NCI-H1694 treated with DMSO at 0.1 percent for 48 hours (cell line): ENCODE measurements at regions not wholly inside any gene's neighbourhood (a gene's known extent, or its start where the extent isn't known, plus 50 kb on each side); places are given as distances from the start of the nearest gene placed in this dataset.
A peak's percentile ranks its signal among the peaks of the same experiment; 100 is the strongest.

Experiments
- DNase-seq: peaks from one replicate; lab custom pipeline; 2025; lab: John Stamatoyannopoulos, UW

DNA sequence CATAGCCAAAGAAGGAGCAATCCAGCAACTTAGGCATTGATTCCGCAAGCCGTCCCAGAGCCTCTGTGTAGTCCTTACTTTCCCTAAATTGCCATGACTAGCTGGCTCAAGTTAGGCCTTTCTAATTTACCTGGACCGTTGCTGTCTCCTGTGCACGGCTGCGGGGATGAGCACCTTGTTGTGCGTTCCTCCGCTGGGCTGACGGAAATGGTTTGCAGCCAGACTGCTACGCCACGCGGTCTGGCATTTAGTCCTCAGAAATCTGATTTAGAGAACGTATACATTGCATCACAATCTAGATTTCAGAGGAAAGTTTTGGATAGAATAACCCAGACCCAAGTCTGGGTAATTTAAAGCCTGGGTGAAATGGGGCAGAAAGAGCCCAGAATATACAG is 133.2 kb upstream of the ARHGAP5 start:
- no peak for DNase-seq

DNA sequence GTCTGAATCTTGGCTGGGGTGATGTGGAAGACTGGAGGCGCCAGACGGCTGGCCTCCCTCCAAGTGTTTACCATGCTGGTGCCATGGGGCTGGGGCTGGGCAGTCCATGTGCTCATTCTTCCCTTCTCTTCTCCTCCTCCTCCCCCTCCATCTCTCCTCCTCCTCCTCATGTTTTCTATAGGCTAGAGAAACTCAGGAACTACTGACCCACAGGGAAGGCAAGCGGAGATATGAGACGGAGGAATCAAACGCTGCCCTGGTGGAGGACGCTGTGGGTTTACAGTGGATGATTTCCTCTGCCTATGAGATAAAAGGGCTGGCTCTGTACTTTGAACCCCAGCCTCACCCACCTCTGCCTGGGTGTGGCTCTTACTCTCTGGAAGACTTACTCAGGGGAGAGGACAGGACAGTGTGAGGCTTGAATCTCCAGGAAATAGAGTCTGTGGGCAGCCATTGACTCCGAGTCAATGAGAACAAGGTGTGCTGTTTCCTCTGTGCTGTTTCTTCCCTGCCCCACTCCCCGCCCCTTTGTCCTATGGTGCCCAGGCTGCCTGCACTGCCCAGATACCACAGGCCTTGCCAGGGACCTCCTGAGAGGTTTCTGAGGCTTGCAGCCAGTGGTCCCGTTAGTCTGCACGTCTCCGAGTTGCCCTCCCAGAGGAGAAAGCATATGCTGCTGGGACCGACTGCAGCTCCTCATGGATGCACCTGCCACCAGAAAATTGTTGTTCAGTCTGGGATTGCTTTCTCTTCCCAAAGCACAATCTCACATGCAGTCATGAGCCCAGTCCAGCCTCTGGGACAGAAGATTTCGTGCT is 132.6 kb upstream of the ARHGAP5 start:
- peak; percentile 88 for DNase-seq

DNA sequence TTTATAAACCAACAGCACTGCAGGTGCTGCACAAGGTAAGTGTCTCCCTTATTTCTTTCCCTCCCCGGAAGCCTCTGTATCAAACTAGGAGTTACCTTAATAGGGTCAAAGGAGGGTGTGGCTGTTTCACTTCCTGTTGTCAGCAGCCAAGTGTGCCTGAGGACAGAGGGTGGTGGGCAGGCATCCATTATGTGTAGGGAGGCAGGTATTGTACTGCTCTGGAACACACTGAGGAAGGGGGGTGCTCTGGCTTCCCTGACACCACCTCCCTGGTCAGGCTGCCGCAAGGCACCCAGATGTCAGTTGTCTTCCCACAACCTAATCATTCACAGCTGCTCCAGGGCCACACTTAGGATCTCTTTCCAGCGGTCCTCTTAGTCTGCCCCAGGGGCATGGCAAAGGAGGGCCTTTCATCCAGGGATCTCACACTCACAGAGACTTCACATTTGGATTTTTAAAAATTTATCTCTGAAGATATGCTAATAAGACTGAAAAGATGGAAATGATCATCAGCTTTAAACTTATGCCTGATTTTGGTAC is 132.0 kb upstream of the ARHGAP5 start:
- DNase-seq, result peak; percentile 77

DNA sequence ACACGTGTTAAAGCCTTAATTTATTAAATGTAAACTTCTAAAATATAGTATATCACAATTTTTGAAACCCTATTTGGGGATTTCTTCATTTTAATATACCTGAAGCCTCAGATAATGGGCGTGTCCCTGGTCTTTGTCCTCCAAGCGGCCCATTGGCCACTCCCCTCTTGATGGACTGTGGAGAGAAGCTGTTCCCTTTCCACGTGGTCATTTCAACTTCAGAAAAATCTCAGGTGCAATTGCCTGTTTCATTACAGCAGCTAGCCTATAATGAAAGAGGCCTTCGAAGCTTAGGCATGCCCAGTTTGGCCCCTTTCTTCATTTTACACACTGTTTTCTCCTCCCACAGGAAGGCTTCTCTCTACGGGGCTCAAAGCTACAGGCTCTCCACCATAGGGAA is 131.4 kb upstream of the ARHGAP5 start:
- DNase-seq, result no peak

DNA sequence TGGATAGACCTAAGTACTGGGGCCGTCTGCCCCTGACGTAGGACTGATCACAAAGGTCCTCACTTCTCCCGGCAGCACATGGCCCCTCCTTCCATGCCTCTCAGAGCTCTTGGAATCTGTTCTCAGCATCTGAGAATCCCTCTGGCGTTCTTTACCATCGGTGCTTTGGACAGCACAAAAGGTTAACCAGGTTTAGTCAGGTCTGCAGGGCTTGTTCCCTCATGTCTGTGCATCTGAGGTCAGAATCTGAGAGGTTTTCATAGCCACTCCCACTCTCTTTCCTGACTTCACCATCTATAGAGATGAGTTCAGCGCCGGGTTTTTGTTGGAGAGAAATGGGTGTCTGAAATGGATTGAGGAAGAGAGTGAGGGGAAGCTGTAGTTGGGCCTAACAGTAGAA is 130.0 kb upstream of the ARHGAP5 start:
- no peak for DNase-seq

DNA sequence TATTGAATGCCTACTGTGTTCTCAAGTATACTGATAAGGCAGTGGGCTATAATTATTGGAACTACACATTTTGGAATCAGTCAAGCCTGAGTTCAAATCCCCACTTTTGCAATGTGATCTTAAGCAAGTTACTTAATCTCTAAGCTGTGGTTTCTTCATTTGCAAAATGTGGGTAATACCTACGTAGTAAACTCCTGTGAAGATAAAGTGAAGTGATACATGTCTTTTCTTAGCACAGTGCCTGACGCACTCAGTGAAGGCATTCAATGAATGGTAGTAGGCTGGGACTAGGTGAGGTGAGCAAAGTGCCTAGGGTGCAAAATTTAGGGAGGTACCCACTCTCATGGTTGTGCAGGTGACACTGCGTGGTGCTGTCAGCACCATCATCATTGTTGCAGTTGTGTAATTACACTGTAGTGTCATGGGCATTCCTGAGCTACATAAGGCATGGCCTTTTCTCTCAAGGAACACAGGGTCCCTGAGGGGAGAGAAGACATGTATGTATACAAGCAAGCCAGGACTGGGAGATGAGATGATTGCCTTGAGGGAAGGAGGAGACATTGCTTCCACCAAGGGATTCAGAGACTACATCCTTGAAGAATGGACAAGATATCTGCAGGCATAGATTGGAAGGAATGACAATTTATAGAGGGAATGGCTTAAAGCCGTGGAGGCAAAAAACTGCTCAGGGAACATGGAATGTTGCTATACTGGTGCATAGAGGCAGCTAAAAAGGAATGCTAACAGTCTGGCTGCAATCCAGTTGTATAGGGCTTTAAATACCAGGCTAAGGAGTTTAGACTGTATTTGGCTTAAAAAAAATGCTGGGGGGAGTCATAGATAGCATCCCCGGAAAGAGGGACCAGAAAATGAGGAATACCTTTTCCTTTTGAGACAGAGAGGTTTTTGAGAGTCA is 129.2 kb upstream of the ARHGAP5 start:
- no peak for DNase-seq

DNA sequence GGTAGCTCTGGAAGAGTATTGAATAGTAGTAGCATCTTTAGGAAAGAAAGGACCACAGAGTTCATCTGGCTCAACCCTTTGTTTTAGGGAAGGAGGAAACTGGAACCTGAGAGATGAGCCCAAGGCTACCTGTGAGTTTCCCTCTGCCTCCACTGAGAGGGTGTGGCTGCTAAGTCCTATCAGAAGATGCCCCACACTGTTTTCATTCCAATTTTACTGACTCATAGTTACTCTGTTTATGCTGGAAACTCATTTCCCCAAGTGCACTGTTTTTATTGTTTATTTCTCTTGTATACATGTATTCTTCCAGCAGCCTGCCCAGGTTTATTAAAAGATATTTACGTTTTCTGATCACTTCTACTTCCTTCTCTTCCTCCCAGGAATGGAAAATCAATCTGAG is 127.4 kb upstream of the ARHGAP5 start:
- no peak for DNase-seq

DNA sequence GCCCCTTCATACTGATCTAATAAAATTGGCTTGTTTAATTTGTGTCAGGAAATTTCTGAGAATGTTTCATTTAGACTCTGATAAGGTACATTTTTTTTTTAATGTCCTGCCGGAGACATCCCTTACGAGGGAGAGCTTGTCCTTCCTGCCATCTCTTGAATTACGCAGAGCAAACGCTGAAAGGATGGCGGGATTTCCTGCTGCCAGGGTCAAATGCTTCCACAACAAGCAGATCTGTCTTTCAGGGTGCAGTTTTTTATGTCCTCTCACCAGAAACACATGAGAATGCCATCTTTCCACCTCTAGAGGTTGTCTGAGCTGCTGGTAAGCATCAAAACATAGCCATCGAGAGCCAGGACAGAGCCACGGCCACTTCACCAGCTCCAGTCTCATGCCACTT is 126.8 kb upstream of the ARHGAP5 start:
- DNase-seq, result no peak

DNA sequence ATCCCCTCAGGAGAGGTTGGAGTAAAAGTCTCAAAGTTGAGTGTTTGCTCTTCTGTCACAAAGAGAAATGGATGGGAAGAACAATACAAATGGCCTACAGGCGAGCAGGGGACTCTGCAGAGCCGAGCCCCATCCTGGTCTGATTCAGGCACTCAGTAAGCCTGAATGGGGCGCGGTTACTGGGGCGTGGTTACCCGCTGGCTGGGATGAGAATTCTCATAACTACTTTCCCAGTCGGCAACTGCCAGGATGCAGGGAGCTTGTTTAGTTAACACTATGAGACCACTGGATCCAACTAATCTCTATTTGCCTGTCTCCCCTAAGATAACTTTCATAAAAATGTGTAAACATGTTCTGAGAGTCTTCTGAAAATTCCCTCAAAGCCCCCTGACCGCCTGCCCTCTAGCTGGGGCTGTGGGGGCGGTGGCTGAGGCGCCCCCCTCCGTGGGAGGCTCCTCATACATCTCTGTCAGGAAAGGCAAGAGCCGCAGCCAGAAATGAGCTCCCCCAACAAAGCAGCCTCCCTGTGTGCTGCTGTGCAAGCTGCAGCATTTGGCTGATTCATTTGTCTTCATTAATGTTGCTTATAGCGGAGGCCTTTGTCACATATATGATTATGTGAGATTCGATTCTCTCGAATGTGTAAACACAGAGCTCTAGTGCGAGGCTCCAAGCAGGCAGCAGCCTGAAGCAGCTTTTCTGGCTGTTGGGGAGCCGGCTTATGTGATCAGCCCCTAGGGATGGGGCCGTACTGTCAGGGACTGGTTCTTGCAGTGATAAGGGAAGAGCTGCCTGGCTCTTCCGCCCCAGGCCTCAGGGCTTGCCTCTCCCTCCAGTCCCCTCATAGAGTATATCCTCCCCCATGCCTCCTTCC is 126.1 kb upstream of the ARHGAP5 start:
- peak; percentile 83 for DNase-seq

DNA sequence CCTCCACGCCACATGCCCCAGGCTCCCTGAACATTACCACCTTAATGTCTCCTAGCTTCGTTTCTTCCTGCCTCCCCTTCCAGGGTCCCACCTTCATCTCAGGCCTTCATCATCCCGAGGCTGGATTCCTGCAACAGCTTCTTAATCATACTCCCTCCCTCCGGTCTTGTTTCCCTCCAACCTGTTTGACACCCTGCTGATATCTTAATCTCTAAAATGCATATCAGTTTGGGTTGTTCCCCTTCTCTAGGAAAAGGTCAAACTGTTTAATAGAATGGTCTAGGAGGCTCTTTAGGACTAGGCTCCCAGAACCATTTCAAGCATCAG is 125.5 kb upstream of the ARHGAP5 start:
- DNase-seq, result no peak

DNA sequence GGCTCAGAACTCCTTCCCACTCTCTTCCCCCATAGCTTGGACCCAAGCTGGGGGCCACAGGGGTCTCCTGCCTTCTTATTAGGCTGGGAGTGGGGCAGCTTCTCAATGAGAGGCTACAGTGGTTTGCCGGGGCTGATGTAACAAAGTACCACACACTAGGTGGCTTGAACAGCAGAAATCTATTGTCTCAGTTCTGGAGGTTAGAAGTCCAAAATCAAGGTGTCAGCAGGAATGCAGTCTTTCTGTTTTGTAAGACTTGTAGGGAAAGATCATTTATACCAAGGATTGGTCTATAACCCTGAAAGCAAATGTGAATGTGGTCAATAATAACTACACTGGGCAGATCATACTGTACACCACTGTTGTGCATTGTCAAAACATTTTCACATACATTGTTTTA is 124.5 kb upstream of the ARHGAP5 start:
- no peak for DNase-seq

DNA sequence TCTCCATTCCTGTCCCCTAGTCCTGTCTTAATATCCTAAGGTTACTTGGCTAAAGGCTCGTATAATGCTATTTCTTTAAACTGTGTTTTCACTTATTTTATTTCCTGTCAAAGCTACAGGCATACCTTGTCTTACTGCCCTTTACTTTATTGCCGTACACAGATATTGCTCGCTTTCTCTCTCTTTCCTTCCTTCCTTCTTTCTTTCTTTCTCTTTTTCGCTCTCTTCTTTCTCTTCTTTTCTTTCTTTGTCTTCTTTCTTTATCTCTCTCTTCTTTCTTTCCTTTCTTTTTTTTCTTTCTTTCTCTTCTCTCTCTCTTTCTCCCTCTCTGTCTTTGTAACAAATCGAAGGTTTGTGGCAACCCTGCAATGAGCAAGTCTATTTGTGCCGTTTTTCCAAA is 123.9 kb upstream of the ARHGAP5 start:
- no peak for DNase-seq

DNA sequence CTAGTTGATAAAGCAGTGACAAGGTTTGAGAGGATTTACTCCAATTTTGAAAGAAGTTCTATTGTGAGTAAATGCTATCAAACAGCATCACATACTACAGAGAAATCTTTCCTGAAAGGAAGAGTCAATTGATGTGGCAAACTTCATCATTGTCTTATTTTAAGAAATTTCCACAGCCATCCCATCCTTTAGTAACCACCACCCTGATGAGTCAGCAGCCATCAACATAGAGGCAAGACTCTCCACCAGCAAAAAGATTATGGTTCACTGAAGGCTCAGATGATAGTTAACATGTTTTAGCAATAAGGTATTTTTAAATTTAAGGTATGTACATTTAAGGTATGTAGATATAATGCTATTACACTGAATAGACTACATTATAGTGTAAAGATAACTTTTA is 122.1 kb upstream of the ARHGAP5 start:
- DNase-seq, result no peak

DNA sequence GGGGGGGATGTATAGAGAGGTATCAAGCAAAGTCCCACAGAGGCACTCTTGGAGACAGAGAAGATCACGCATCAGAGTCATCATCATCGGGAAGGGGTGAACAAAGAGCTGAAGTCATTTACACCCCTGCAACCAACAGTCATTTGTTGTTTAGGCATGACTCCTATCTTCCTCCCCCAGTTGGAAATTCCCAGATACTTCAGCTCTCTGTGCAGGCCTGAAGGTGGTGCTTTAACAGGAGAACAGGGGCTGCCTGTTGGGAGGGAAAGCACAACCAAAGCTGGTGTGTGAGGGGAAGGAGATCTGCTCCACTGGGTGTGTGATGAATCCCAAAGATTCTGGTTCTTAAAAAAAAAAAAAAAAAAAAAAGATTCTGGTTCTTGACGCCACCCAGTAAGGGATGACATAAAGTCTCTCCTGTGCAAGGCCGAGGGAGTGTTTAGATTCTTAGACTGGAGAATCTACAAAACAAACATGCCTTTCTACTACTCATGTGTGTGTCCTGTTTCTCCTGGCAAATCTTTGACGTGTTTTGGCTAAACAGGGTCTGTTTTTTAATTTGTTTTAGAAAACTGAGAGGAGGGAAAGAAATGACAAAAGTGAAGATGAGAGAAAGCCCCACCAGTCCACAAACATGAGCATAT is 121.0 kb upstream of the ARHGAP5 start:
- no peak for DNase-seq

DNA sequence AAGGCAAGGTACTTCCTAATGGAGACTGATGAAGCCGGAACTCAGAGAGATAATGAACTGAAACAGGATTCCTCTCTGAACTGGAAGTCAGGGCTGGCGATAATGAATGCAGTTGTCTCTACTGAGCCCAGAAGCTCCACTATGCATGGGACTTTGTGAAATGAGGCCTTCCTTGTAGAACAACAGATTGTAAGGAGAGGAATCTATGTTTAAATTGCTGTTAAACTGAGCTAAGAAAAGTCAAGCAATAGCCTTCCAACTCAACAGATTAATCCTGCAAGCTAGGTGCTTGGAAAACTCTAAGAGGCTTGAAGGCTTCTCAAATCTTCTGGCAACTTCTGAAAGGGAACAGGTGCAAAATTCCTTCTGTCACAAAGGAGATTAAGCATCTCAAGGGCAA is 119.5 kb upstream of the ARHGAP5 start:
- DNase-seq, result no peak

DNA sequence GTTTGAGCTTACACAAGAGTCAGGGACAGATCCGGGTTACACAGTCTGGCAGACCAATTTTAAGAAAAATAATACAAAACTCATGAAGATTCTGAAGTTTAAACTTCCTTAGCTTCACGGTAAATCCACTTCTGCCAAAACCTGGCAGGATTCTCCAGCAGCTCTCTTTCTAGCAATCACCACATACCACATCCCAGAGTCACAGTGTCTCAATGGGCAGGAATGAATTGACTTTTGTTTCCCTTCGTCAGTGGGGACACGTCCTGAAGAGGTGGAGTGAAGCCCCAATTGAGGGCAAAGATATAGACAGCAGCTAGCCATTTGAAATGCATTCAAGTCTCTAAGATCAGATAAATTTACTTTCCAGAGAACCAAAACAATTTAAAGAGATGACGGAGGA is 117.1 kb upstream of the ARHGAP5 start:
- no peak for DNase-seq

DNA sequence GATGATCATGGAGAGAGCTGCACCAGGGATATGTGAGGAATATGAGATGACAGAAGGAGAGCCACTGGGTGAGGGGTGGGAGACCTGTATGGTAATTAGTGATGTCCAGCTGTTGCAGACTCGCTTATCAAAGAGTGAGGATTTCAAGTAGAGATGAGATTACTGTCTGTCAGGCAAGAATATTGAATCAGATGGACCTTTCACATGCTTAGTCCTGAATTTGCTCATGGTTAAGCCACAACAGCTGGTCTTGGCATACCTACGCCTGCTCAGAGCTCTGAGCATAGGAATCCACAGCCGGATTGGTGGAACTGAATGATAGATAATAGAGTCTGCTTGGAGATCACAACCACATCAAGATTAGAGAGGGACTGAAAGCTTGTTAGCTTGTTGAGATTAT is 115.2 kb upstream of the ARHGAP5 start:
- no peak for DNase-seq

DNA sequence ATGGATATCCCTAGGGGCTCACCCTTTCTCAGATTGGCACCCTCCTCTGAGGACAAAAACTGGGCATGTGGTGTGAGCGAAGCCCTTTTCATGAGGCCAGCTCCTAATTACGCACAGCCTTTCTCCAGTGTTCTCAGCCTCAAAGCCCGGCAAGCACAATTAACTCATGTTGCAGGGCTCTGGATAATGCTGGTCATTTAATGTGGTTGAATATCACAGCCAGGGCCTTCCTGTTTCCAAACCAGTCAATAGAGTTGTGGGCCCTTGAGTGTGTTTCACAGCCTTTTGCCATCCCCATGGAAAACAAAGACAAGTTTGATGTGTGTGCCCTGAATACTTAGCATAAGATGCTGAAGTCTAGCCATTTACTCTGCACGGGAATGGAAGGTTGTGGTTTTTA is 114.2 kb upstream of the ARHGAP5 start:
- DNase-seq, result no peak

DNA sequence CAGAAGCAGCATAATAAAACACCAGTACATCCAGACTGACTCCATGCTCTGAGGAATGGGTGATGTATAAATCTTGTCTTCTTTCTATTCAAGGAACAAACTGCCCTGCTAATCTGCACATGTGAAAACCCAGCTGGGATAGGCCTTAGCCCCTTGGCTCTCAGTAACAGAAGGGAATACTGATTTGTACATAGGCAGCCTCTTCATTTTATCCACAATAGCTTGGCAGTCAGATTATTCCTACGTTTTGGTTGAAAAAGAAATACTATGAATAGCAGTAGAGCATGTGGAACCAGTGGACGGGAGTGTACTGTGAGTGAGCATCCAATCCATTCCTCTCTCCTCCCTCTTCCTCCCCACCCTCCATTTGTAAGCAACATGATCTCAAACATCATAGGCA is 113.5 kb upstream of the ARHGAP5 start:
- DNase-seq, result no peak

DNA sequence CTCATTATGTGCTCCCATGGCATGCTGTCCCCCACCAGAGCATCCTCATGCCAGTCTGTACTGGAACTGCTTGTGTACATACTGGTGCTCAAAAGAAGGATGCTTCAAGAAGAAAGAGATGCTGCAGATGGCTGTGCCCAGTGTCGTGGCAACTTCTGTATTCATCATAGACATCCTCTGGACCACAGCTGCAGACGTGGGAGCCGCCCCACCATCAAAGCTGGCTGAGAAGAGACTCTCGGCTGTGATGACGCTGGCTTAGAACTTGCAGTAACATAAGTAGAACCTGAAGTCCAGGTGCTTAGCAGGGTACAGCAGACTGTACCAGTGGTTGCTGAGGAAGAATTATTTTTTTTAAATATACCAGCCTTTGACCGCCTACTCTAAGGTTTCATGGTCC is 112.6 kb upstream of the ARHGAP5 start:
- DNase-seq, result no peak

DNA sequence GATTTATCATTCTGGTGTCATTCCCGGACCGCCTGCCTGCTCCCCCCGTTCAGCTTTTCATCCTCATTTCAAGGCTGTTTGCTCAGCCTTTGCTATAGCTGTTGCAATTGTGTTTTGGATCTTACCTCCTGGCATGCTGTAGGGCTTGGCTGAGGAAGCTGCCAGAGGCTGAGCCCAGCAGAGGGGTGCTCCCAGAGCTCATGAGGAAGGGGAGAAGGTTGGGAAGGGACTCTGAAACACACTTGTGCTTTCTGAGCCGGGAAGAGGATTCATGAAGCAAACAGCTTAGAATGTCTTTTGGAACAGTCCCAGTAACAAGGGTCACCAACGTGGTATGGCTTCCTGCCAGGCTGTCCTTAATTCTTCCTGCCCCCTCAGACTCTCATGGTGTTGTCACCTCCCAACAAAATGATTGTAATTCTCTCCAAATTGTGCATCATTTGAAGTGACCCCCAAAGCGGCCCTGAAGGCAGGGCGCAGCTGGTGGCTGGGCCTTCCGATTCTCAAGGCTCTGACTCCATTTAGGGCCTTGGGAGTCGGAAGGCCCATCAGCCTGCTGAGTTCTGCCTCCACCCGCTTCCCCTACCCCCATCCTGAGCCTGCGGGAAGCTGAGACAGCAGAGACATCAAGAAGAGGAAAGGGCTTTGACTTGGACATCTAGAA is 111.9 kb upstream of the ARHGAP5 start:
- no peak for DNase-seq
